HG03565 (cell line): ENCODE measurements at regions not wholly inside any gene's neighbourhood (a gene's known extent, or its start where the extent isn't known, plus 50 kb on each side); places are given as distances from the start of the nearest gene placed in this dataset.

Experiments used
- ATAC-seq: cut with Tn5 transposase; IDR thresholded peaks from one replicate; pipeline ENCODE4 v1.9.1; 2021; ENCODE audit warnings: mild to moderate bottlenecking, moderate library complexity; ENCODE audit not compliant: unreplicated experiment

- ATAC-seq = no peak
Measured at GRCh38 chr1:213914392-213914791, 73.4 kb upstream of the PROX1 start.

GRCh38 chr1:213921311-213921710, 66.5 kb upstream of the PROX1 start:
- no peak for ATAC-seq

DNA sequence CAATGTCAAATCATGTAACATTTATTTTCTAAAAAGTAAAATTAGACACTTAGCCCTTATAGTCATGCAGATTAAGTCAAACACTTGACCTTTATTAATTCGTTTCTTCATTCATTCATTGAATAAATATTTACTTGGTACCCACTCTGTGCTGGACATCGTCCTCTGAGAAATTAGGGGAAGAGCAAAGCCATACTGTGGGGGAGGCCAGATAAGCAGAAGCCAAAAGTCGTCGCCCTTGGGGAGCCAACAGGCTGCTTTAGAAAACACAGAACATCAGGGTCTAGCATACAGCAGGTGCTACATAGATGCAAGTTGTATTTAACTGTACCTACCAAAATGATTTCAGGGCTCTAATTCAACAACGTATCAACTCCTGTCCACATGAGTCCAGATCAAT, 66.1 kb upstream of the PROX1 start:
- ATAC-seq = no peak

GRCh38 chr1:213925531-213926182, 62.1 kb upstream of the PROX1 start:
- ATAC-seq = no peak

DNA sequence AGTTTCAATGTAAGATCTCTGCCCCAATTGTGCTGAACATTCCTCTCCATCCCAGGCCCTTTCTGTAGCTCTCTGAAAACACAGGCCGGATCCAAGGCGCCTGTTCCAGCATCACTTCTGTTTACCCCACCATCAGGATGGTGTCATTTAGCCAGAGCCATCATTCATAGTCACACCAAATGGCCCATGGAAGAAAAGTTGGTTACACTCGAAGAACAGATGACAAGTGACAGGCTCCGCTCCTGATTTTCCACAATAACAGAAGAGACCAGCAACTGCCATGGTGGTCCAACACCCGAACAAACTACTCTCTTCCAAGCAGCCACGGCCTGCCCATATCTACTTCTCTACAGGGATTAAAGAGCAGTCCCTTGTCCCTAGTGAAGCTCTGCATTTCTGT, 59.9 kb upstream of the PROX1 start:
- no peak for ATAC-seq

DNA sequence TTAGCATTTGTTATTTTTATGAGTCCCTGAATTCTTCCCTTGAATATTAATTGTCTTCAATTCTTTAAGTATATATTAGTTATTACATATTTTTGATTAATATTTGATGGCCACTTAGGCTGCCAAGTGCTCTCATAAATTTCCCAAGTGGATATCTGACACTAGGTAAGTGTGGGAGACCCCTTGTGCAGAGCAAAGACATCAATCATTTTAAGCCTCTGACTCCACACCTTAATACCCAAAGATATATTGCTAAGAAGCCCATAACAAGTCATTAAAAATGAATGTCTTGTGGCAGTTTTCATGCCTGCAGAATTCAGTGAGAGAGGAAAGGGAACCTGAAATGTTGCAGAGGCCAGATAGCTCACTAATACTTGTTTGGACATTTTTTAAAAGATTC, 58.4 kb upstream of the PROX1 start:
- ATAC-seq = no peak

GRCh38 chr1:213931836-213932235, 55.9 kb upstream of the PROX1 start:
- no peak for ATAC-seq

DNA sequence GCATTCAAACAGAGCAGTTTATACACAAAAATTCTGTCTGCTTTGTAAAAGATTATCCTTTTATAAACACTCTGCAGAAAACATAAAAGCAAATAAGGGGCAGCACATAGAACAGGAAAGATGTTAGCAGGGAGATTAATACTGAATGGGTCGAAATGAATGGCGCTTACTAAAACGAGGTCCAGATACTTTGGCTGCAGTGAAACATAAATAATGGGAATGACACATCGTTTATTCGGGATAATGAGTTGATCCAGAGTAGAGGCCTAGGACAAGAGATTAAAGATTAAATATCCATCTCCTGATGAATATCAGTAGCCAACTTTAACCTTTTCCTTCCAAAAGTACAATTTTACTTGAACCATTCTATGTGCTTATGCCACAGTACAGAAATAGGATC, 54.4 kb upstream of the PROX1 start:
- no peak for ATAC-seq

GRCh38 chr1:213934649-213935048, 53.1 kb upstream of the PROX1 start:
- no peak for ATAC-seq

DNA sequence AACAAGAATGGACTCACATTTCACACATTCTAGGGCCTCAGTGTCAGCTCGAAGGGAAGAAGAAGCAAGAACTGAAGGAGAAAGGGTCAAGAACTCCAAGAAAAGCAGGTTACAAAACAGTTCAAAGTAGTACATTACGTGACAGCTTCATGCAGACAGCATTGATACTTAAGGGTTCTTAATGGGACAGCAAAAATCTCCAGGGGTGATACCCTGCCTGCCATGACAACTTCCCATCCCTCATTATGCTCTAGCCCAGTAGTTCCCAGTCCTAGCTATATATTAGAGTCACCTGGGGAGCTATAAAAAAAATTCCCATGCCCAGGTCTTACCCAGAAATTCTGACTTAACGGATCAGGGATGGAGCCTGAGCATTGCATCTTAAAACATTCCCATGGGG, 51.2 kb upstream of the PROX1 start:
- ATAC-seq = no peak
